OCI-LY7 (cell line): ENCODE measurements at regions not wholly inside any gene's neighbourhood (a gene's known extent, or its start where the extent isn't known, plus 50 kb on each side); places are given as distances from the start of the nearest gene placed in this dataset.

Experiments
- BruUV-seq: library from RNA; stranded (reverse); fragments of 400-500 nt; replicated peaks from 2 replicates; lab custom pipeline; 2021; lab: Mats Ljungman, UMichigan
- CTCF ChIA-PET: fragments of 300-600 bp; sonication (Branson Sonifier 250); formaldehyde crosslinking; loops from one replicate; lab custom pipeline; 2022; ENCODE audit warnings: antibody characterized with exemption; ENCODE audit not compliant: unreplicated experiment; lab: Charles Lee
- POLR2A ChIA-PET: fragments of 300-600 bp; sonication (Branson Sonifier 250); formaldehyde crosslinking; loops from one replicate; lab custom pipeline; 2022; ENCODE audit warnings: antibody characterized with exemption; lab: Charles Lee
- DNase-seq: peaks from one replicate; pipeline ENCODE4 v3.0.0-alpha.2; 2015; ENCODE audit warnings: low spot score
- H2AFZ ChIP-seq: fragments of 200-600 bp; sonication (generic), shearing (Covaris generic); 2 replicates; pipeline ENCODE4 v1.6.1; 2014; ENCODE audit warnings: mild to moderate bottlenecking, antibody characterized with exemption, low read length, moderate library complexity
- H3K27ac ChIP-seq: fragments of 200-600 bp; sonication (generic); 2 replicates; pipeline ENCODE4 v1.5.1; 2014; ENCODE audit warnings: mixed run types, low read depth, mild to moderate bottlenecking, moderate library complexity, low read length, inconsistent platforms; ENCODE audit not compliant: poor library complexity, severe bottlenecking
- H3K36me3 ChIP-seq: fragments of 200-600 bp; sonication (generic); 2 replicates; pipeline ENCODE4 v1.6.1; 2014; ENCODE audit warnings: mild to moderate bottlenecking, antibody characterized with exemption, low read length, moderate library complexity, mixed read lengths; ENCODE audit not compliant: insufficient read depth
- H3K4me1 ChIP-seq: fragments of 200-600 bp; sonication (generic); 2 replicates; pipeline ENCODE4 v1.5.1; 2014; ENCODE audit warnings: mild to moderate bottlenecking, low read length; ENCODE audit not compliant: insufficient read depth, poor library complexity, severe bottlenecking
- H3K4me2 ChIP-seq: fragments of 200-600 bp; sonication (generic); 2 replicates; pipeline ENCODE4 v1.6.1; 2014; ENCODE audit warnings: mild to moderate bottlenecking, low read length
- H3K4me3 ChIP-seq: fragments of 200-600 bp; sonication (generic); 2 replicates; pipeline ENCODE4 v1.5.1; 2014; ENCODE audit warnings: mild to moderate bottlenecking, low read depth, low read length; ENCODE audit not compliant: poor library complexity, severe bottlenecking
- H3K79me2 ChIP-seq: fragments of 200-600 bp; sonication (generic); 2 replicates; pipeline ENCODE4 v1.6.1; 2016; ENCODE audit warnings: low read depth, mild to moderate bottlenecking, low read length, moderate library complexity, mixed read lengths; ENCODE audit not compliant: insufficient read depth
- H3K9me2 ChIP-seq: fragments of 200-600 bp; sonication (generic); 2 replicates; pipeline ENCODE4 v1.6.1; 2016; ENCODE audit warnings: mild to moderate bottlenecking, low read length, mixed read lengths; ENCODE audit not compliant: insufficient read depth
- H3K9me3 ChIP-seq: fragments of 200-600 bp; sonication (generic); 2 replicates; pipeline ENCODE4 v1.6.1; 2014; ENCODE audit warnings: mild to moderate bottlenecking, mixed run types, low read length, mixed read lengths
- H4K20me1 ChIP-seq: fragments of 200-600 bp; sonication (generic); 2 replicates; pipeline ENCODE4 v1.6.1; 2014; ENCODE audit warnings: mild to moderate bottlenecking, antibody characterized with exemption, low read length, moderate library complexity, mixed read lengths; ENCODE audit not compliant: insufficient read depth
- EZH2phosphoT487 ChIP-seq: fragments of 200-600 bp; sonication (generic); IDR thresholded peaks from 2 replicates; pipeline ENCODE4 v1.6.1; 2018; ENCODE audit warnings: low read depth, borderline replicate concordance, mild to moderate bottlenecking, mixed run types, antibody characterized with exemption, low read length, moderate library complexity, mixed read lengths
- intact Hi-C: fragments of 100-400 bp; cut with micrococcal nuclease; formaldehyde crosslinking; loops from one replicate; pipeline ENCODE4 v1.10.0; 2022; ENCODE audit not compliant: unreplicated experiment
- TF ChIP-seq, protein P1 (sequence below): fragments of 200-600 bp; sonication (generic); conservative IDR thresholded peaks from 2 replicates; pipeline ENCODE4 v1.5.1; 2014; ENCODE audit warnings: mild to moderate bottlenecking, antibody characterized with exemption, low read length, moderate library complexity, mixed read lengths

DNA sequence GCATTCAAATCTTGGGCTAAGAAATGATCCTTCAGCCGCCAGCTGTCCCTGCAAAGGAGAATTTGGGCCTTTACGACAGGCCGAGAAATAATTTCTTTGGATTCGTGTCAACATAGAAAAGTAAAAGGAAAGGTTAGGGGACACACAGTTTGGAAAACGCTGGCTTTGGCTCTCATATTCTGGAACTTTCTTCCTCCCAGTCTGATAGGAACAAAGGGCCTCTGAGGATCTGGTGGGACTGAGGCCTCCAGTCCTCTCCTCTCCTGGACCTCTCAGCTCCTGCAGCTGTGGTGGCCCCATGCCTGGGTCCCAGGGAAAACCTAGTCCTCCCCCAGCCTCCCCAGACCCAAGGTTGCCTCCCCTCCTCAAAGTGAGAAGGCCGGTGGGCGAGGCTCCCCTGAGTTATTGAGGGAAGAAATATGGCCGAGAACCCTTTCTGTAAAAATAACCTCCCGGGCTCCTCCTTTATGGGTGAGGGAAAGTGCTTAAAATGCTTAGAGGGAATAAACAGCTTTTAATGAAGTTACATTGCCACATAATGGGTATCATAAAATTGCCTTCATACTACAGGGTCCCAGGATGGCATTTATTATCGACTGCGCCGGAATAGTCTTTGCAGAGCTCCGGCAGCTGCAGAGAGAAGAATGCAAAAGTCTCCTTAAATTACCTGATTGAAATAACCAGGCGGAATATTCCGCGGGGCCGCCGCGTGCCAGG lies 188.3 kb downstream of the PHETA1 start:
- CTCF ChIA-PET: no interaction called here
- no peaks in the 10 kb centered on the region for H3K36me3 ChIP-seq

DNA sequence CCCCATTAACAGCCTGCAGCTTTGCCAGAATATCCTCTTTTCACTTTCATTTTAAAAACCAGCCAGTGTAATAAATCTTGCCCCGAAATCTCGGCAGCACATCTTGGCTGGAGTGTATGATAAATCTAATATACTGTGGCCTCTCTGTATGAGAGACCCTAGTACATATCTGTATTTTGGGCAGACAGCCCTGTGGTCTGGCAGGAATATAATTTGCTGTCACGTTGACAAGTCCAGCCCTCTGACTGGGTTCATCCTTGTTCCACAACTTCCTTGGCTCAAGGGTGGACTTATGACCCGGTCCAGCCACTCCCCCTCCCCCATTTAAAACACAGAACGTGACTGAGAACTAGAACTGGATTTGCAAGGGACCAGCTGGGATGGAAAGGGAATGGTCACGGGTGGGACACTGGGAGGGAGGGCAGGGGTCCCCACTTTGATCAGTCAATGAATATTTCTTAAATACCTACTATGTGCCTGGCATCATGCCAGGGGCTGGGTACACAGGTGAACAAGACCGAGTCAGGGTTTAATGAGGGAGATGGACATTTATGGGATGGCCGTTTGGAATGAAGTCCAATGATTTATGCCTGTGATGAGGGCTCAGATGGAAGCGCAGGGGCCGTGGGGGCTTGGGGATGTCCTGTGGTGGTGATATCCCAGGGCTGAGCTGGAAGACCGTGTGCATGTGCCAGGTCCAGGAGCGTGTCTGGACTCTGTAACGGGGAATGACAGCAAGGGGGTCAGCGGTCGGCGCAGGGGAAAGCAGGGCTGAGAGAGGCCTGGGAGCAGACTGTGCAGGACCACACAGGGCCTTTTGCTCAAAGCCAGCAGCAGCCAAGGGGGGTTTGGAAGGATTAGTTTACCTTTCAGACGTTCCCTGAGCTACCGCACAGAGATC lies 190.5 kb downstream of the PHETA1 start:
- H2AFZ ChIP-seq: no peak overlapping the region
- no peaks in the 10 kb centered on the region for H3K79me2 ChIP-seq
- CTCF ChIA-PET: no interaction called here
- TF ChIP-seq, protein P1, sequence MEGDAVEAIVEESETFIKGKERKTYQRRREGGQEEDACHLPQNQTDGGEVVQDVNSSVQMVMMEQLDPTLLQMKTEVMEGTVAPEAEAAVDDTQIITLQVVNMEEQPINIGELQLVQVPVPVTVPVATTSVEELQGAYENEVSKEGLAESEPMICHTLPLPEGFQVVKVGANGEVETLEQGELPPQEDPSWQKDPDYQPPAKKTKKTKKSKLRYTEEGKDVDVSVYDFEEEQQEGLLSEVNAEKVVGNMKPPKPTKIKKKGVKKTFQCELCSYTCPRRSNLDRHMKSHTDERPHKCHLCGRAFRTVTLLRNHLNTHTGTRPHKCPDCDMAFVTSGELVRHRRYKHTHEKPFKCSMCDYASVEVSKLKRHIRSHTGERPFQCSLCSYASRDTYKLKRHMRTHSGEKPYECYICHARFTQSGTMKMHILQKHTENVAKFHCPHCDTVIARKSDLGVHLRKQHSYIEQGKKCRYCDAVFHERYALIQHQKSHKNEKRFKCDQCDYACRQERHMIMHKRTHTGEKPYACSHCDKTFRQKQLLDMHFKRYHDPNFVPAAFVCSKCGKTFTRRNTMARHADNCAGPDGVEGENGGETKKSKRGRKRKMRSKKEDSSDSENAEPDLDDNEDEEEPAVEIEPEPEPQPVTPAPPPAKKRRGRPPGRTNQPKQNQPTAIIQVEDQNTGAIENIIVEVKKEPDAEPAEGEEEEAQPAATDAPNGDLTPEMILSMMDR: no peak
- no peak for TF ChIP-seq EZH2phosphoT487
- DNase-seq: no peak
- no peaks in the 10 kb centered on the region for H3K4me1 ChIP-seq
- H3K4me2 ChIP-seq: no peak overlapping the region
- no peaks in the 10 kb centered on the region for H3K9me2 ChIP-seq
- no peak overlapping the region for H3K27ac ChIP-seq
- BruUV-seq: no TSS peak
- intact Hi-C loops: no loop called here
- POLR2A ChIA-PET: interaction anchor here (0.5 to 0.6 kb wide), 2 partner anchors 22 to 35 kb away, joined by 3 read pairs; no protein-coding TSS in a partner anchor
- H4K20me1 ChIP-seq: no peaks in the 10 kb centered on the region
- no peak overlapping the region for H3K4me3 ChIP-seq
- no peaks in the 10 kb centered on the region for H3K36me3 ChIP-seq
- no peaks in the 10 kb centered on the region for H3K9me3 ChIP-seq

More for the DNA sequence above, 188.3 kb downstream of the PHETA1 start:
- no TSS peak for BruUV-seq
- Histone ChIP-seq H3K79me2 (no peaks in the 10 kb centered on the region), H3K4me3 (no peak overlapping the region), H3K9me3 (no peaks in the 10 kb centered on the region), H3K4me1 (no peaks in the 10 kb centered on the region), H3K9me2 (no peaks in the 10 kb centered on the region), H3K27ac (no peak overlapping the region), H4K20me1 (no peaks in the 10 kb centered on the region), H3K4me2 (no peak overlapping the region), H2AFZ (no peak overlapping the region)
- POLR2A ChIA-PET: interaction anchor here (0.6 to 1.1 kb wide), 2 partner anchors 67 to 184 kb away, joined by 3 read pairs; no protein-coding TSS in a partner anchor
- TF ChIP-seq, protein P1: no peak
- no peak for TF ChIP-seq EZH2phosphoT487
- no peak for DNase-seq
- intact Hi-C loops: no loop called here
